ENCODE measurements at regions not wholly inside any gene's neighbourhood (a gene's known extent, or its start where the extent isn't known, plus 50 kb on each side); places are given as distances from the start of the nearest gene placed in this dataset.

GRCh38 chr13:34349091-34349722 is 531.3 kb downstream of the RFC3 start:
- H3K4me1 ChIP-seq = no peaks in the 10 kb centered on the region
- Mint-ChIP-seq H3K4me1 (ENCODE audit: low read depth, unreplicated experiment) (no peaks in the 10 kb centered on the region), H3K27me3 (ENCODE audit: insufficient read depth, unreplicated experiment) (no peaks in the 10 kb centered on the region), H3K27ac (ENCODE audit: unreplicated experiment) (no peak overlapping the region), H3K9me3 (ENCODE audit: unreplicated experiment) (peaks cover 11% of the 10 kb centered on the region), H3K36me3 (ENCODE audit: insufficient read depth, unreplicated experiment) (no peaks in the 10 kb centered on the region), H3K4me3 (ENCODE audit: unreplicated experiment) (no peak overlapping the region)
- no peaks in the 10 kb centered on the region; the same call in 1 of the 2 replicates for H3K27me3 ChIP-seq (replicated peaks; ENCODE audit: control insufficient read depth, insufficient read depth, low read length)
- POLR2A ChIA-PET = no interaction called here
- H3K36me3 ChIP-seq (ENCODE audit: control insufficient read depth, insufficient read depth, low read length) = no peaks in the 10 kb centered on the region
- DNase-seq = no peak
- no TSS peak for BruUV-seq (replicated peaks)
- H3K4me3 ChIP-seq (ENCODE audit: low read depth, low read length) = no peak overlapping the region
- TF ChIP-seq, protein P1, sequence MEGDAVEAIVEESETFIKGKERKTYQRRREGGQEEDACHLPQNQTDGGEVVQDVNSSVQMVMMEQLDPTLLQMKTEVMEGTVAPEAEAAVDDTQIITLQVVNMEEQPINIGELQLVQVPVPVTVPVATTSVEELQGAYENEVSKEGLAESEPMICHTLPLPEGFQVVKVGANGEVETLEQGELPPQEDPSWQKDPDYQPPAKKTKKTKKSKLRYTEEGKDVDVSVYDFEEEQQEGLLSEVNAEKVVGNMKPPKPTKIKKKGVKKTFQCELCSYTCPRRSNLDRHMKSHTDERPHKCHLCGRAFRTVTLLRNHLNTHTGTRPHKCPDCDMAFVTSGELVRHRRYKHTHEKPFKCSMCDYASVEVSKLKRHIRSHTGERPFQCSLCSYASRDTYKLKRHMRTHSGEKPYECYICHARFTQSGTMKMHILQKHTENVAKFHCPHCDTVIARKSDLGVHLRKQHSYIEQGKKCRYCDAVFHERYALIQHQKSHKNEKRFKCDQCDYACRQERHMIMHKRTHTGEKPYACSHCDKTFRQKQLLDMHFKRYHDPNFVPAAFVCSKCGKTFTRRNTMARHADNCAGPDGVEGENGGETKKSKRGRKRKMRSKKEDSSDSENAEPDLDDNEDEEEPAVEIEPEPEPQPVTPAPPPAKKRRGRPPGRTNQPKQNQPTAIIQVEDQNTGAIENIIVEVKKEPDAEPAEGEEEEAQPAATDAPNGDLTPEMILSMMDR (IDR thresholded peaks at IDR 0.05; ENCODE audit: insufficient read depth in 1 of 2, low read depth in 1 of 2, low read length in 1 of 2, severe bottlenecking in 1 of 2, unreplicated experiment in 1 of 2) = no peak
- CTCF ChIA-PET = no interaction called here
- intact Hi-C loops (cut with micrococcal nuclease; ENCODE audit: unreplicated experiment) = no loop called here
- peaks cover 2% of the 10 kb centered on the region; the same call in 1 of the 2 replicates for H3K9me3 ChIP-seq

GRCh38 chr13:34350671-34351070 is 532.7 kb downstream of the RFC3 start:
- ChIA-PET CTCF (no interaction called here), POLR2A (no interaction called here)
- no peak overlapping the region for H3K27ac Mint-ChIP-seq (ENCODE audit: unreplicated experiment)
- Histone ChIP-seq H3K4me1 (no peaks in the 10 kb centered on the region), H3K4me3 (ENCODE audit: low read depth, low read length) (no peak overlapping the region), H3K27me3 (replicated peaks; ENCODE audit: control insufficient read depth, insufficient read depth, low read length) (no peaks in the 10 kb centered on the region; the same call in 1 of the 2 replicates), H3K9me3 (peaks cover 2% of the 10 kb centered on the region; the same call in 1 of the 2 replicates), H3K36me3 (ENCODE audit: control insufficient read depth, insufficient read depth, low read length) (no peaks in the 10 kb centered on the region)
- no peaks in the 10 kb centered on the region for H3K4me1 Mint-ChIP-seq (ENCODE audit: low read depth, unreplicated experiment)
- no peaks in the 10 kb centered on the region for H3K36me3 Mint-ChIP-seq (ENCODE audit: insufficient read depth, unreplicated experiment)
- TF ChIP-seq, protein P1 (IDR thresholded peaks at IDR 0.05; ENCODE audit: insufficient read depth in 1 of 2, low read depth in 1 of 2, low read length in 1 of 2, severe bottlenecking in 1 of 2, unreplicated experiment in 1 of 2) = no peak
- no peak for DNase-seq
- no peaks in the 10 kb centered on the region for H3K27me3 Mint-ChIP-seq (ENCODE audit: insufficient read depth, unreplicated experiment)
- H3K4me3 Mint-ChIP-seq (ENCODE audit: unreplicated experiment) = no peak overlapping the region
- BruUV-seq (replicated peaks) = no TSS peak
- H3K9me3 Mint-ChIP-seq (ENCODE audit: unreplicated experiment) = peaks cover 11% of the 10 kb centered on the region
- intact Hi-C loops (cut with micrococcal nuclease; ENCODE audit: unreplicated experiment) = no loop called here

- peaks cover 11% of the 10 kb centered on the region for H3K9me3 Mint-ChIP-seq (ENCODE audit: unreplicated experiment)
- DNase-seq = no peak
- intact Hi-C loops (cut with micrococcal nuclease; ENCODE audit: unreplicated experiment) = no loop called here
- no peak overlapping the region for H3K27ac Mint-ChIP-seq (ENCODE audit: unreplicated experiment)
- Histone ChIP-seq H3K4me3 (ENCODE audit: low read depth, low read length) (no peak overlapping the region), H3K36me3 (ENCODE audit: control insufficient read depth, insufficient read depth, low read length) (no peaks in the 10 kb centered on the region), H3K27me3 (replicated peaks; ENCODE audit: control insufficient read depth, insufficient read depth, low read length) (no peaks in the 10 kb centered on the region; the same call in 1 of the 2 replicates), H3K4me1 (no peaks in the 10 kb centered on the region), H3K9me3 (peaks cover 2% of the 10 kb centered on the region; the same call in 1 of the 2 replicates)
- ChIA-PET POLR2A (no interaction called here), CTCF (no interaction called here)
- no peak overlapping the region for H3K4me3 Mint-ChIP-seq (ENCODE audit: unreplicated experiment)
- no peaks in the 10 kb centered on the region for H3K27me3 Mint-ChIP-seq (ENCODE audit: insufficient read depth, unreplicated experiment)
- no peaks in the 10 kb centered on the region for H3K36me3 Mint-ChIP-seq (ENCODE audit: insufficient read depth, unreplicated experiment)
- no TSS peak for BruUV-seq (replicated peaks)
- TF ChIP-seq, protein P1 (IDR thresholded peaks at IDR 0.05; ENCODE audit: insufficient read depth in 1 of 2, low read depth in 1 of 2, low read length in 1 of 2, severe bottlenecking in 1 of 2, unreplicated experiment in 1 of 2) = no peak
- no peaks in the 10 kb centered on the region for H3K4me1 Mint-ChIP-seq (ENCODE audit: low read depth, unreplicated experiment)
These were observed 533.2 kb downstream of the RFC3 start for GRCh38 chr13:34351134-34351533.

All from Caco-2 (cell line).